Upper lobe of left lung (tissue), 6 donors: ENCODE measurements at regions not wholly inside any gene's neighbourhood (a gene's known extent, or its start where the extent isn't known, plus 50 kb on each side); places are given as distances from the start of the nearest gene placed in this dataset.

Experiments used
- ATAC-seq, 2 donors: fragments of 200-7000 bp; cut with Tn5 transposase; one replicate each; pipeline ENCODE4 v1.9.1; 2022; ENCODE audit warnings: mild to moderate bottlenecking in 2 of 2, moderate library complexity in 2 of 2; ENCODE audit not compliant: low FRiP score in 2 of 2
- DNase-seq, 2 donors: peaks; one replicate each; pipeline ENCODE4 v3.0.0-alpha.2; 2019 to 2020
- H3K27ac ChIP-seq, 4 donors: fragments of 200-600 bp; sonication (generic); one replicate each; pipeline ENCODE4 v1.5.1; 2016 to 2019
- H3K27me3 ChIP-seq, 4 donors: fragments of 200-600 bp; sonication (generic); one replicate each; pipeline ENCODE4 v1.5.1; 2017 to 2019
- H3K36me3 ChIP-seq, 4 donors: fragments of 200-600 bp; sonication (generic); one replicate each; pipeline ENCODE4 v1.5.1; 2016 to 2019
- H3K4me1 ChIP-seq, 4 donors: fragments of 200-600 bp; sonication (generic); one replicate each; pipeline ENCODE4 v1.5.1; 2018 to 2019
- H3K4me3 ChIP-seq, 4 donors: fragments of 200-600 bp; sonication (generic); one replicate each; pipeline ENCODE4 v1.5.1; 2017 to 2019; ENCODE audit warnings: mild to moderate bottlenecking in 2 of 4, moderate library complexity in 1 of 4
- H3K9me3 ChIP-seq, 4 donors: fragments of 200-600 bp; sonication (generic); one replicate each; pipeline ENCODE4 v1.5.1; 2018 to 2019
- CTCF ChIP-seq, 6 experiments: fragments of 450-650 bp in 4 of 6; fragments of 200-600 bp in 2 of 6; sonication (generic) in 2 of 6; IDR thresholded peaks; one replicate each; pipeline ENCODE4 v1.5.1; 2016 to 2019; ENCODE audit warnings: antibody characterized with exemption in 6 of 6
- EP300 ChIP-seq, 4 donors: sonication (generic); formaldehyde crosslinking; IDR thresholded peaks; one replicate each; pipeline ENCODE4 v1.5.1; 2017; ENCODE audit warnings: antibody characterized with exemption in 4 of 4, control low read depth in 2 of 4
- POLR2A ChIP-seq, 4 donors: fragments of 450-650 bp; IDR thresholded peaks; one replicate each; pipeline ENCODE4 v1.5.1; 2016 to 2017; ENCODE audit warnings: antibody characterized with exemption in 4 of 4, mild to moderate bottlenecking in 2 of 4
- POLR2AphosphoS5 ChIP-seq, 2 donors: sonication (generic); formaldehyde crosslinking; IDR thresholded peaks; one replicate each; pipeline ENCODE4 v1.5.1; 2017; ENCODE audit warnings: antibody characterized with exemption in 2 of 2
- WGBS, 2 donors: methylation state at CpG; one replicate each; pipeline ENCODE4 v1.1.5; 2017 to 2018; 5-methylcytosine and 5-hydroxymethylcytosine counted together
- donor health status: DM: no; HTN: no; CAD: no; lungs with moderate emphysema.
- donor health status: DM: no; HTN: yes; CAD: no; lungs with severe emphysema.

GRCh38 chr2:9744256-9745004 lies 98.8 kb upstream of the TAF1B start:
- TF ChIP-seq CTCF (IDR thresholded peaks at IDR 0.05) (no peak), POLR2AphosphoS5 (IDR thresholded peaks at IDR 0.05) (no peak), EP300 (IDR thresholded peaks at IDR 0.05) (no peak), POLR2A (IDR thresholded peaks at IDR 0.05) (no peak)
- Histone ChIP-seq H3K4me3 (no peak overlapping the region), H3K4me1 (peaks cover 0 to 4% (median 0%) of the 10 kb centered on the region in 4 donors), H3K27ac (no peak overlapping the region), H3K27me3 (no peaks in the 10 kb centered on the region), H3K36me3 (no peaks in the 10 kb centered on the region), H3K9me3 (no peaks in the 10 kb centered on the region)
- ATAC-seq: no peak
- 68 to 75% methylated on average over 9 to 12 of the region's 12 CpGs for WGBS, 2 donors
- peak in 1 of 2 donors; percentile 20 for DNase-seq

- no peaks in the 10 kb centered on the region for H3K36me3 ChIP-seq
- H3K27ac ChIP-seq: no peak overlapping the region
- no peaks in the 10 kb centered on the region for H3K27me3 ChIP-seq
- TF ChIP-seq CTCF (IDR thresholded peaks at IDR 0.05) (no peak), EP300 (IDR thresholded peaks at IDR 0.05) (no peak), POLR2A (IDR thresholded peaks at IDR 0.05) (no peak), POLR2AphosphoS5 (IDR thresholded peaks at IDR 0.05) (no peak)
- DNase-seq: no peak
- H3K4me3 ChIP-seq: no peak overlapping the region
- H3K4me1 ChIP-seq: no peaks in the 10 kb centered on the region
- WGBS, 2 donors: 67 to 71% methylated on average over 3 of the region's 3 CpGs
- ATAC-seq: no peak
- H3K9me3 ChIP-seq: no peaks in the 10 kb centered on the region
These were observed 97.9 kb upstream of the TAF1B start for GRCh38 chr2:9745153-9745899.

- Histone ChIP-seq H3K36me3 (no peaks in the 10 kb centered on the region), H3K9me3 (no peaks in the 10 kb centered on the region), H3K4me3 (no peak overlapping the region), H3K27me3 (no peaks in the 10 kb centered on the region), H3K27ac (no peak overlapping the region), H3K4me1 (peaks cover 0 to under 1% (median 0%) of the 10 kb centered on the region in 4 donors)
- ATAC-seq: no peak
- no peak for DNase-seq
- TF ChIP-seq CTCF (IDR thresholded peaks at IDR 0.05) (no peak), POLR2A (IDR thresholded peaks at IDR 0.05) (no peak), POLR2AphosphoS5 (IDR thresholded peaks at IDR 0.05) (no peak), EP300 (IDR thresholded peaks at IDR 0.05) (no peak)
- WGBS, 2 donors: 87 to 99% methylated on average over 3 to 4 of the region's 4 CpGs
These were observed 95.9 kb upstream of the TAF1B start for GRCh38 chr2:9747396-9747795.

GRCh38 chr2:9748577-9748976 lies 94.7 kb upstream of the TAF1B start:
- 86 to 89% methylated on average over 6 of the region's 6 CpGs for WGBS, 2 donors
- H3K27ac ChIP-seq: no peak overlapping the region
- no peak for TF ChIP-seq EP300 (IDR thresholded peaks at IDR 0.05)
- no peak for TF ChIP-seq POLR2A (IDR thresholded peaks at IDR 0.05)
- no peak for TF ChIP-seq CTCF (IDR thresholded peaks at IDR 0.05)
- TF ChIP-seq POLR2AphosphoS5 (IDR thresholded peaks at IDR 0.05): no peak
- H3K4me3 ChIP-seq: no peak overlapping the region
- H3K9me3 ChIP-seq: no peaks in the 10 kb centered on the region
- no peaks in the 10 kb centered on the region for H3K36me3 ChIP-seq
- peaks cover 0 to 13% (median 9%) of the 10 kb centered on the region in 4 donors for H3K4me1 ChIP-seq
- no peaks in the 10 kb centered on the region for H3K27me3 ChIP-seq
- no peak for DNase-seq
- ATAC-seq: no peak
